ENCODE measurements at regions not wholly inside any gene's neighbourhood (a gene's known extent, or its start where the extent isn't known, plus 50 kb on each side); places are given as distances from the start of the nearest gene placed in this dataset.

DNA sequence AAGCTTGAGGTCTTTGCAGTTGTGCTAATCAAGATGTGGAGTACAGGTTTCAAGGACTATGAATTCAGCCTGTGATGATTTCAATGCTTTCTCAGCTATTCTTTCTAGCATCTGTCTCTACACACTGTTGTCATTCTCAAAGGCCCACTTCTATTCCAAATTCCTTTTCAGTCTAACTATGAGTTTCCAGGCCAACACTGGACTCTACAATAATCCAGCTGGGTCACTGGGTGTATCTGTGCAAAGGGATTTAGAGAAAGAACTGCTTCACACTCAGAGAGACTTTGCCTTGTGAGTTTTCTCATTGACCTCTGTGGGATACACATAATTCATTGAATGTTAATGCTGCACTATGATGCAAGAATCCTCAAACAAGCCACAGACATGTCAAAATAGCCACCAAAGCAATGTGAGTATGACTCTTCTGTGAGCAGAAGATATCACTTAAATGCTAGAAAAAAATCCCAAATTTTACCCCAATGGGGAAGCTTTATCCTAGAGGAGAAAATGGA is 171.8 kb upstream of the CLNK start:
- TF ChIP-seq, protein P1, sequence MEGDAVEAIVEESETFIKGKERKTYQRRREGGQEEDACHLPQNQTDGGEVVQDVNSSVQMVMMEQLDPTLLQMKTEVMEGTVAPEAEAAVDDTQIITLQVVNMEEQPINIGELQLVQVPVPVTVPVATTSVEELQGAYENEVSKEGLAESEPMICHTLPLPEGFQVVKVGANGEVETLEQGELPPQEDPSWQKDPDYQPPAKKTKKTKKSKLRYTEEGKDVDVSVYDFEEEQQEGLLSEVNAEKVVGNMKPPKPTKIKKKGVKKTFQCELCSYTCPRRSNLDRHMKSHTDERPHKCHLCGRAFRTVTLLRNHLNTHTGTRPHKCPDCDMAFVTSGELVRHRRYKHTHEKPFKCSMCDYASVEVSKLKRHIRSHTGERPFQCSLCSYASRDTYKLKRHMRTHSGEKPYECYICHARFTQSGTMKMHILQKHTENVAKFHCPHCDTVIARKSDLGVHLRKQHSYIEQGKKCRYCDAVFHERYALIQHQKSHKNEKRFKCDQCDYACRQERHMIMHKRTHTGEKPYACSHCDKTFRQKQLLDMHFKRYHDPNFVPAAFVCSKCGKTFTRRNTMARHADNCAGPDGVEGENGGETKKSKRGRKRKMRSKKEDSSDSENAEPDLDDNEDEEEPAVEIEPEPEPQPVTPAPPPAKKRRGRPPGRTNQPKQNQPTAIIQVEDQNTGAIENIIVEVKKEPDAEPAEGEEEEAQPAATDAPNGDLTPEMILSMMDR (IDR thresholded peaks at IDR 0.05 in 4 of 5, conservative IDR thresholded peaks at IDR 0.05 in 1 of 5) = no peak
- no peak for TF ChIP-seq POLR2A (IDR thresholded peaks at IDR 0.05)

Data from gastrocnemius medialis (tissue), 4 donors.